Keratinocyte (primary cell): ENCODE measurements at regions not wholly inside any gene's neighbourhood (a gene's known extent, or its start where the extent isn't known, plus 50 kb on each side); places are given as distances from the start of the nearest gene placed in this dataset.

Source experiments
- DNase-seq: peaks from one replicate; pipeline ENCODE4 v3.0.0-alpha.2; 2011; ENCODE audit warnings: low read depth, missing footprints, low spot score
- FAIRE-seq: peaks from 2 replicates; lab custom pipeline; 2011; peaks lifted over from hg19 to GRCh38; lab: Jason Lieb, UNC
- H2AFZ ChIP-seq: 2 replicates; pipeline ENCODE4 v1.6.0; 2012; ENCODE audit warnings: low read length, control low read depth, inconsistent platforms; ENCODE audit not compliant: control insufficient read depth
- H3K27ac ChIP-seq: 2 replicates; pipeline ENCODE4 v1.5.1; 2011; ENCODE audit warnings: low read length; ENCODE audit not compliant: control insufficient read depth, insufficient read depth
- H3K27me3 ChIP-seq: 3 replicates; pipeline ENCODE4 v1.6.0; 2011; ENCODE audit warnings: low read length; ENCODE audit not compliant: control insufficient read depth, insufficient read depth; ENCODE audit errors: extremely low read depth
- H3K36me3 ChIP-seq, 2 experiments: 2 replicates in 1 of 2; 3 replicates in 1 of 2; pipeline ENCODE4 v1.5.1; 2011; ENCODE audit warnings: low read length in 2 of 2, mild to moderate bottlenecking in 1 of 2; ENCODE audit not compliant: control insufficient read depth in 2 of 2, insufficient read depth in 2 of 2; ENCODE audit errors: extremely low read depth in 1 of 2
- H3K4me1 ChIP-seq: 3 replicates; pipeline ENCODE4 v1.5.1; 2011; ENCODE audit warnings: low read length; ENCODE audit not compliant: control insufficient read depth, insufficient read depth; ENCODE audit errors: extremely low read depth
- H3K4me2 ChIP-seq: 3 replicates; pipeline ENCODE4 v1.6.0; 2011; ENCODE audit warnings: low read depth, low read length; ENCODE audit not compliant: control insufficient read depth, insufficient read depth; ENCODE audit errors: extremely low read depth
- H3K4me3 ChIP-seq, 3 experiments: fragments of 200-600 bp in 1 of 3; sonication (generic) in 1 of 3; 2 replicates in 2 of 3; 3 replicates in 1 of 3; pipeline ENCODE4 v1.5.1; 2011 to 2016; ENCODE audit warnings: low read length in 3 of 3, mild to moderate bottlenecking in 3 of 3, control low read depth in 2 of 3, inconsistent platforms in 1 of 3, low read depth in 1 of 3, mixed read lengths in 1 of 3, mixed run types in 1 of 3, moderate library complexity in 1 of 3; ENCODE audit not compliant: control insufficient read depth in 2 of 3, insufficient read depth in 2 of 3; ENCODE audit errors: extremely low read depth in 1 of 3
- H3K79me2 ChIP-seq: 2 replicates; pipeline ENCODE4 v1.6.0; 2012; ENCODE audit warnings: low read length; ENCODE audit not compliant: control insufficient read depth, insufficient read depth
- H3K9ac ChIP-seq: 3 replicates; pipeline ENCODE4 v1.6.0; 2011; ENCODE audit warnings: low read length; ENCODE audit not compliant: control insufficient read depth, insufficient read depth; ENCODE audit errors: extremely low read depth
- H3K9me1 ChIP-seq: 3 replicates; pipeline ENCODE4 v1.6.0; 2011; ENCODE audit warnings: low read length; ENCODE audit not compliant: control insufficient read depth, insufficient read depth; ENCODE audit errors: extremely low read depth
- H3K9me3 ChIP-seq: 2 replicates; pipeline ENCODE4 v1.5.1; 2012; ENCODE audit warnings: low read depth, low read length; ENCODE audit not compliant: control insufficient read depth
- H4K20me1 ChIP-seq: 3 replicates; pipeline ENCODE4 v1.6.0; 2011; ENCODE audit warnings: low read length; ENCODE audit not compliant: control insufficient read depth, insufficient read depth; ENCODE audit errors: extremely low read depth
- EZH2 ChIP-seq: IDR thresholded peaks from one replicate; pipeline ENCODE4 v1.6.1; 2012; ENCODE audit warnings: inconsistent platforms, mild to moderate bottlenecking, low read length, moderate library complexity
- dilution Hi-C: fragments of 300-500 bp; cut with MboI; formaldehyde crosslinking; loops from one replicate; pipeline ENCODE4 v1.7.0; 2020; ENCODE audit warnings: low sequenced_read_pairs; ENCODE audit not compliant: extremely low pct_ligation_motif_present
- TF ChIP-seq, protein P1 (sequence below), 3 experiments: IDR thresholded peaks in 1 of 3; conservative IDR thresholded peaks in 1 of 3; optimal IDR thresholded peaks in 1 of 3; 2 replicates in 2 of 3; 3 replicates in 1 of 3; pipeline versions ENCODE3 to v1.5.1; 2011; ENCODE audit warnings: low read length in 3 of 3, mild to moderate bottlenecking in 3 of 3, moderate library complexity in 2 of 3, control low read depth in 1 of 3, inconsistent platforms in 1 of 3; ENCODE audit not compliant: insufficient read depth in 2 of 3; ENCODE audit errors: extremely low read depth in 1 of 3

DNA sequence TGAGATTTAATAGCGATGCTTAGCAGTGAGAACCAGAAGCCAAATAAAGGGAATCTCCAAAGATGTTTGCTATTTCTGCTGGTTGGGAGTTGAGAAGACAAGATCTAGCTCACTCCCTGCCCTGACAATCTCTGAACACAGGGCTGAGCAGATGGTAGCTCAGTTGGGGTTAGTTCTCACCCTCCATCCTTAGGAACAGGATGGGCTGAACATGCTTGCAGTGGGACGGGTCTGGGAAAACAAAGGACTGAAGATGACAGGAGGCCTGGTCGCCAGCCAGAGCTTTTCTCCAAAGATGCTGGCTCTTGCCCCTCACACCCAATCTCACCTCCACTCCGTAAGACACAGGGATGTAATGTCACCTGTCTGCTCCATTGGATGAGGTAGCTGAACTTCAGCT is 72.7 kb downstream of the SC5D start:
- no peaks in the 10 kb centered on the region for H3K9me1 ChIP-seq
- no peak for TF ChIP-seq EZH2
- TF ChIP-seq, protein P1, sequence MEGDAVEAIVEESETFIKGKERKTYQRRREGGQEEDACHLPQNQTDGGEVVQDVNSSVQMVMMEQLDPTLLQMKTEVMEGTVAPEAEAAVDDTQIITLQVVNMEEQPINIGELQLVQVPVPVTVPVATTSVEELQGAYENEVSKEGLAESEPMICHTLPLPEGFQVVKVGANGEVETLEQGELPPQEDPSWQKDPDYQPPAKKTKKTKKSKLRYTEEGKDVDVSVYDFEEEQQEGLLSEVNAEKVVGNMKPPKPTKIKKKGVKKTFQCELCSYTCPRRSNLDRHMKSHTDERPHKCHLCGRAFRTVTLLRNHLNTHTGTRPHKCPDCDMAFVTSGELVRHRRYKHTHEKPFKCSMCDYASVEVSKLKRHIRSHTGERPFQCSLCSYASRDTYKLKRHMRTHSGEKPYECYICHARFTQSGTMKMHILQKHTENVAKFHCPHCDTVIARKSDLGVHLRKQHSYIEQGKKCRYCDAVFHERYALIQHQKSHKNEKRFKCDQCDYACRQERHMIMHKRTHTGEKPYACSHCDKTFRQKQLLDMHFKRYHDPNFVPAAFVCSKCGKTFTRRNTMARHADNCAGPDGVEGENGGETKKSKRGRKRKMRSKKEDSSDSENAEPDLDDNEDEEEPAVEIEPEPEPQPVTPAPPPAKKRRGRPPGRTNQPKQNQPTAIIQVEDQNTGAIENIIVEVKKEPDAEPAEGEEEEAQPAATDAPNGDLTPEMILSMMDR (optimal IDR thresholded peaks at IDR 0.05 in 1 of 3, IDR thresholded peaks at IDR 0.05 in 1 of 3, conservative IDR thresholded peaks at IDR 0.05 in 1 of 3; ENCODE audit: extremely low read depth in 1 of 3, insufficient read depth in 2 of 3, low read length in 3 of 3): no peak
- no peak overlapping the region for H2AFZ ChIP-seq
- no peak overlapping the region for H3K4me2 ChIP-seq
- no peaks in the 10 kb centered on the region for H3K4me1 ChIP-seq
- H3K27ac ChIP-seq: no peak overlapping the region
- DNase-seq (no peak), FAIRE-seq (no peak)
- H3K79me2 ChIP-seq: no peaks in the 10 kb centered on the region
- dilution Hi-C loops: no loop called here
- no peak overlapping the region for H3K9ac ChIP-seq
- H3K36me3 ChIP-seq: no peaks in the 10 kb centered on the region
- H3K9me3 ChIP-seq: no peaks in the 10 kb centered on the region
- H3K27me3 ChIP-seq: peaks cover 30% of the 10 kb centered on the region
- no peaks in the 10 kb centered on the region for H4K20me1 ChIP-seq
- H3K4me3 ChIP-seq: no peak overlapping the region

GRCh38 chr11:121366038-121366437 is 73.5 kb downstream of the SC5D start:
- Histone ChIP-seq H3K4me3 (no peak overlapping the region), H3K27me3 (peaks cover 30% of the 10 kb centered on the region), H3K27ac (no peak overlapping the region), H3K9ac (no peak overlapping the region), H4K20me1 (no peaks in the 10 kb centered on the region), H3K36me3 (no peaks in the 10 kb centered on the region), H3K4me2 (no peak overlapping the region), H3K9me3 (no peaks in the 10 kb centered on the region), H3K79me2 (no peaks in the 10 kb centered on the region), H2AFZ (no peak overlapping the region), H3K4me1 (no peaks in the 10 kb centered on the region), H3K9me1 (no peaks in the 10 kb centered on the region)
- TF ChIP-seq, protein P1 (optimal IDR thresholded peaks at IDR 0.05 in 1 of 3, IDR thresholded peaks at IDR 0.05 in 1 of 3, conservative IDR thresholded peaks at IDR 0.05 in 1 of 3; ENCODE audit: extremely low read depth in 1 of 3, insufficient read depth in 2 of 3, low read length in 3 of 3): no peak
- TF ChIP-seq EZH2: no peak
- dilution Hi-C loops: no loop called here
- FAIRE-seq: no peak
- no peak for DNase-seq
